K562 (cell line): ENCODE measurements at regions not wholly inside any gene's neighbourhood (a gene's known extent, or its start where the extent isn't known, plus 50 kb on each side); places are given as distances from the start of the nearest gene placed in this dataset.

ENCODE experiments used
- ATF3 ChIP-seq, 2 experiments: fragments of 450-650 bp in 1 of 2; sonication (generic) in 1 of 2; formaldehyde crosslinking in 1 of 2; IDR thresholded peaks in 1 of 2; conservative IDR thresholded peaks in 1 of 2; 2 replicates each; pipeline versions ENCODE4 v1.6.1 to v1.8.1; 2016 to 2023; ENCODE audit warnings: mild to moderate bottlenecking in 2 of 2, moderate library complexity in 2 of 2, inconsistent platforms in 1 of 2, missing genetic modification reagents in 1 of 2
- BDP1 ChIP-seq: IDR thresholded peaks from 3 replicates; pipeline ENCODE4 v1.6.1; 2011; ENCODE audit not compliant: insufficient read length, insufficient read depth
- CREM ChIP-seq: IDR thresholded peaks from 2 replicates; pipeline ENCODE4 v1.6.1; 2014; ENCODE audit warnings: antibody characterized with exemption, low read depth
- HINFP ChIP-seq: fragments of 450-650 bp; conservative IDR thresholded peaks from 2 replicates; pipeline ENCODE4 v1.6.1; 2016; ENCODE audit warnings: missing genetic modification characterization, low read depth, mild to moderate bottlenecking, control low read depth, missing compliant biosample characterization
- MLLT1 ChIP-seq, 2 experiments: fragments of 450-650 bp; IDR thresholded peaks; 2 replicates each; pipeline ENCODE4 v1.6.1; 2016
- SNIP1 ChIP-seq: fragments of 450-650 bp; IDR thresholded peaks from 2 replicates; pipeline ENCODE4 v1.7.1; 2017; ENCODE audit warnings: low read depth, mild to moderate bottlenecking
- THRAP3 ChIP-seq: fragments of 450-650 bp; IDR thresholded peaks from 2 replicates; pipeline ENCODE4 v1.6.1; 2016; ENCODE audit warnings: mild to moderate bottlenecking, inconsistent platforms, borderline replicate concordance
- ZNF121 ChIP-seq: sonication (generic); formaldehyde crosslinking; conservative IDR thresholded peaks from 2 replicates; pipeline ENCODE4 v1.8.0; 2022; ENCODE audit warnings: missing genetic modification reagents
- ZNF76 ChIP-seq: fragments of 250-450 bp; sonication (Bioruptor Pico); IDR thresholded peaks from 2 replicates; pipeline ENCODE4 v1.4.0; 2020; ENCODE audit warnings: mild to moderate bottlenecking, moderate library complexity, borderline replicate concordance
- ZNF778 ChIP-seq: fragments of 450-650 bp; formaldehyde crosslinking; IDR thresholded peaks from 2 replicates; pipeline ENCODE4 v1.4.0; 2020; ENCODE audit warnings: mild to moderate bottlenecking, moderate library complexity
- TF ChIP-seq, protein P1 (sequence below): sonication (generic); formaldehyde crosslinking; IDR thresholded peaks from 2 replicates; pipeline ENCODE4 v1.4.0; 2020; ENCODE audit warnings: mild to moderate bottlenecking, missing genetic modification reagents

GRCh38 chr4:34220601-34221000 is 2023.7 kb downstream of the ARAP2 start (continued):
- TF ChIP-seq SNIP1 (no peak), THRAP3 (no peak), HINFP (tag) (no peak), BDP1 (no peak), ZNF76 (CRISPR knock-in tag) (no peak), CREM (no peak), ATF3 (IDR thresholded peaks at IDR 0.05) (no peak), ATF3 (CRISPR knock-in tag; conservative IDR thresholded peaks at IDR 0.05) (no peak), ZNF121 (CRISPR knock-in tag) (no peak), MLLT1 (IDR thresholded peaks at IDR 0.05) (no peak), ZNF778 (CRISPR knock-in tag) (no peak)
- TF ChIP-seq, protein P1, sequence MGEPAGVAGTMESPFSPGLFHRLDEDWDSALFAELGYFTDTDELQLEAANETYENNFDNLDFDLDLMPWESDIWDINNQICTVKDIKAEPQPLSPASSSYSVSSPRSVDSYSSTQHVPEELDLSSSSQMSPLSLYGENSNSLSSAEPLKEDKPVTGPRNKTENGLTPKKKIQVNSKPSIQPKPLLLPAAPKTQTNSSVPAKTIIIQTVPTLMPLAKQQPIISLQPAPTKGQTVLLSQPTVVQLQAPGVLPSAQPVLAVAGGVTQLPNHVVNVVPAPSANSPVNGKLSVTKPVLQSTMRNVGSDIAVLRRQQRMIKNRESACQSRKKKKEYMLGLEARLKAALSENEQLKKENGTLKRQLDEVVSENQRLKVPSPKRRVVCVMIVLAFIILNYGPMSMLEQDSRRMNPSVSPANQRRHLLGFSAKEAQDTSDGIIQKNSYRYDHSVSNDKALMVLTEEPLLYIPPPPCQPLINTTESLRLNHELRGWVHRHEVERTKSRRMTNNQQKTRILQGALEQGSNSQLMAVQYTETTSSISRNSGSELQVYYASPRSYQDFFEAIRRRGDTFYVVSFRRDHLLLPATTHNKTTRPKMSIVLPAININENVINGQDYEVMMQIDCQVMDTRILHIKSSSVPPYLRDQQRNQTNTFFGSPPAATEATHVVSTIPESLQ (CRISPR knock-in tag) = no peak
